ENCODE measurements at regions not wholly inside any gene's neighbourhood (a gene's known extent, or its start where the extent isn't known, plus 50 kb on each side); places are given as distances from the start of the nearest gene placed in this dataset.
"Not testable (repeated sequence)": the region's sequence is repeated elsewhere in the genome, so short reads cannot be mapped to it uniquely, and the experiment has no call there.

DNA sequence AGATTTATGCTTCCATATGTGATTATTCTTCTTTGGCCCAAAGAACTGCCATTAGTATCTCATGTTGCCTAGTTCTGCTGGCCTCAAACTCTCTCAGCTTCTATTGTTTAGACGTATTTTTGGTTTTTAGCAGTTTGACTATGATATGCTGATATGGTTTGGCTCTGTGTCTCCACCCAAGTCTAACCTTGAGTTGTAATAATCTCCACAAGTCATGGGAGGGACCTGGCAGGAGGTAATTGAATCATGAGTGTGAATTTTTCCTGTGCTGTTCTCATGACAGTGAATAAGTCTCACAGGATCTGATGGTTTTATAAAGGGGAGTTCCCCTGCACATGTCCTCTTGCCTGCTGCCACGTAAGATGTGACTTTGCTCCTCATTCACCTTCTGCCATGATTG is 96.7 kb upstream of the ARG1 start:
- Histone ChIP-seq H3K4me2 (ENCODE audit: control insufficient read depth, extremely low read depth, insufficient read depth, low read depth, low read length) (no peak overlapping the region), H3K36me3 (ENCODE audit: control insufficient read depth in 2 of 2, extremely low read depth in 1 of 2, insufficient read depth in 2 of 2, low read length in 2 of 2) (no peaks in the 10 kb centered on the region), H3K9ac (ENCODE audit: control insufficient read depth, extremely low read depth, insufficient read depth, low read length) (no peak overlapping the region), H3K27ac (ENCODE audit: control insufficient read depth, insufficient read depth, low read length) (no peak overlapping the region), H3K4me3 (ENCODE audit: control insufficient read depth in 2 of 3, extremely low read depth in 1 of 3, insufficient read depth in 2 of 3, low read depth in 1 of 3, low read length in 3 of 3) (no peak overlapping the region), H4K20me1 (ENCODE audit: control insufficient read depth, extremely low read depth, insufficient read depth, low read length) (no peaks in the 10 kb centered on the region), H3K27me3 (ENCODE audit: control insufficient read depth, extremely low read depth, insufficient read depth, low read length) (no peaks in the 10 kb centered on the region), H3K9me1 (ENCODE audit: control insufficient read depth, extremely low read depth, insufficient read depth, low read length) (no peaks in the 10 kb centered on the region), H3K79me2 (ENCODE audit: control insufficient read depth, insufficient read depth, low read length) (no peaks in the 10 kb centered on the region), H3K4me1 (ENCODE audit: control insufficient read depth, extremely low read depth, insufficient read depth, low read length) (no peaks in the 10 kb centered on the region), H3K9me3 (ENCODE audit: control insufficient read depth, low read depth, low read length) (no peaks in the 10 kb centered on the region), H2AFZ (ENCODE audit: control insufficient read depth, low read length) (no peak overlapping the region)
- TF ChIP-seq, protein P1, sequence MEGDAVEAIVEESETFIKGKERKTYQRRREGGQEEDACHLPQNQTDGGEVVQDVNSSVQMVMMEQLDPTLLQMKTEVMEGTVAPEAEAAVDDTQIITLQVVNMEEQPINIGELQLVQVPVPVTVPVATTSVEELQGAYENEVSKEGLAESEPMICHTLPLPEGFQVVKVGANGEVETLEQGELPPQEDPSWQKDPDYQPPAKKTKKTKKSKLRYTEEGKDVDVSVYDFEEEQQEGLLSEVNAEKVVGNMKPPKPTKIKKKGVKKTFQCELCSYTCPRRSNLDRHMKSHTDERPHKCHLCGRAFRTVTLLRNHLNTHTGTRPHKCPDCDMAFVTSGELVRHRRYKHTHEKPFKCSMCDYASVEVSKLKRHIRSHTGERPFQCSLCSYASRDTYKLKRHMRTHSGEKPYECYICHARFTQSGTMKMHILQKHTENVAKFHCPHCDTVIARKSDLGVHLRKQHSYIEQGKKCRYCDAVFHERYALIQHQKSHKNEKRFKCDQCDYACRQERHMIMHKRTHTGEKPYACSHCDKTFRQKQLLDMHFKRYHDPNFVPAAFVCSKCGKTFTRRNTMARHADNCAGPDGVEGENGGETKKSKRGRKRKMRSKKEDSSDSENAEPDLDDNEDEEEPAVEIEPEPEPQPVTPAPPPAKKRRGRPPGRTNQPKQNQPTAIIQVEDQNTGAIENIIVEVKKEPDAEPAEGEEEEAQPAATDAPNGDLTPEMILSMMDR (optimal IDR thresholded peaks at IDR 0.05 in 1 of 3, IDR thresholded peaks at IDR 0.05 in 1 of 3, conservative IDR thresholded peaks at IDR 0.05 in 1 of 3; ENCODE audit: extremely low read depth in 1 of 3, insufficient read depth in 2 of 3, low read length in 3 of 3) = no peak
- TF ChIP-seq EZH2 (IDR thresholded peaks at IDR 0.05; ENCODE audit: low read length) = no peak
- FAIRE-seq (no peak), DNase-seq (ENCODE audit: low read depth, low spot score) (no peak)
- dilution Hi-C loops (cut with MboI; ENCODE audit: extremely low pct_ligation_motif_present, low sequenced_read_pairs) = no loop called here

DNA sequence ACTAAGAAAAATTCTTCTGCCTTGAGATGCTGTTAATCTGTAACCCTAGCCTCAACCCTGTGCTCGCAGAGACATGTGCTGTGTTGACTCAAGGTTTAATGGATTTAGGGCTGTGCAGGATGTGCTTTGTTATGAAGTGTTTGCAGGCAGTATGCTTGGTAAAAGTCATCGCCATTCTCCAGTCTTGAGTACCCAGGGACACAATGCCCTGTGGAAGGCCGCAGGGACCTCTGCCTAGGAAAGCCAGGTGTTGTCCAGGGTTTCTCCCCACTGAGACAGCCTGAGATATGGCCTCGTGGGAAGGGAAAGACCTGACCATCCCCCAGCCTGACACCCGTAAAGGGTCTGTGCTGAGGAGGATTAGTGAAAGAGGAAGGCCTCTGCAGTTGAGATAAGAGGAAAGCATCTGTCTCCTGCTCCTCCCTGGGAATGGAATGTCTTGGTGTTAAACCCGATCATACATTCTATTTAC is 94.2 kb upstream of the ARG1 start:
- H3K79me2 ChIP-seq (ENCODE audit: control insufficient read depth, insufficient read depth, low read length); H3K36me3 ChIP-seq (ENCODE audit: control insufficient read depth in 2 of 2, extremely low read depth in 1 of 2, insufficient read depth in 2 of 2, low read length in 2 of 2); H3K9ac ChIP-seq (ENCODE audit: control insufficient read depth, extremely low read depth, insufficient read depth, low read length); H3K9me3 ChIP-seq (ENCODE audit: control insufficient read depth, low read depth, low read length); H4K20me1 ChIP-seq (ENCODE audit: control insufficient read depth, extremely low read depth, insufficient read depth, low read length); H3K27ac ChIP-seq (ENCODE audit: control insufficient read depth, insufficient read depth, low read length); H3K4me3 ChIP-seq (ENCODE audit: control insufficient read depth in 2 of 3, extremely low read depth in 1 of 3, insufficient read depth in 2 of 3, low read depth in 1 of 3, low read length in 3 of 3); H2AFZ ChIP-seq (ENCODE audit: control insufficient read depth, low read length); DNase-seq (ENCODE audit: low read depth, low spot score); H3K27me3 ChIP-seq (ENCODE audit: control insufficient read depth, extremely low read depth, insufficient read depth, low read length); H3K4me1 ChIP-seq (ENCODE audit: control insufficient read depth, extremely low read depth, insufficient read depth, low read length); dilution Hi-C loops (cut with MboI; ENCODE audit: extremely low pct_ligation_motif_present, low sequenced_read_pairs); H3K4me2 ChIP-seq (ENCODE audit: control insufficient read depth, extremely low read depth, insufficient read depth, low read depth, low read length); FAIRE-seq; H3K9me1 ChIP-seq (ENCODE audit: control insufficient read depth, extremely low read depth, insufficient read depth, low read length): not testable (repeated sequence)

DNA sequence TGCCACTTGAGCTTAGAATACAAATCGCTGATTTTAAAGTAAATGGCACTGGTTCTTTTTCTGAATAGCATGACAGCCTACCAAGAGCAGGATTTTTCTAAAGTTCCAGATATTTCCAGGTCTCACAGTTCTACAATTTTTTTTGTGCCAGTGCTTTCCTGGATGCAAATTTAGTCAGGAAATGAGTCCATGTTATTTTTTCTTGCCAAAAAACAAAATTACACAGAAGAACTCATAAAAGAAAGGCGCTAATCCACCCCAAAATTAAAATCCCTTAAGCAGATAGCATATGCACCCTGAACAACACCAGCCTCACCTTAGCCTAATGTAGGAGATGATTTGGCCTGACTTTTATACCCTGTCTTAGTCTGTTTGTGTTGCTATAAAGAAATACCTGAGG is 86.4 kb upstream of the ARG1 start:
- dilution Hi-C loops (cut with MboI; ENCODE audit: extremely low pct_ligation_motif_present, low sequenced_read_pairs) = no loop called here
- no peak overlapping the region for H3K27ac ChIP-seq (ENCODE audit: control insufficient read depth, insufficient read depth, low read length)
- no peak for DNase-seq (ENCODE audit: low read depth, low spot score)
- TF ChIP-seq, protein P1 (optimal IDR thresholded peaks at IDR 0.05 in 1 of 3, IDR thresholded peaks at IDR 0.05 in 1 of 3, conservative IDR thresholded peaks at IDR 0.05 in 1 of 3; ENCODE audit: extremely low read depth in 1 of 3, insufficient read depth in 2 of 3, low read length in 3 of 3) = no peak
- TF ChIP-seq EZH2 (IDR thresholded peaks at IDR 0.05; ENCODE audit: low read length) = no peak
- no peak overlapping the region for H3K4me3 ChIP-seq (ENCODE audit: control insufficient read depth in 2 of 3, extremely low read depth in 1 of 3, insufficient read depth in 2 of 3, low read depth in 1 of 3, low read length in 3 of 3)
- H3K4me1 ChIP-seq (ENCODE audit: control insufficient read depth, extremely low read depth, insufficient read depth, low read length) = no peaks in the 10 kb centered on the region
- H2AFZ ChIP-seq (ENCODE audit: control insufficient read depth, low read length) = no peak overlapping the region
- no peaks in the 10 kb centered on the region for H3K9me3 ChIP-seq (ENCODE audit: control insufficient read depth, low read depth, low read length)
- no peaks in the 10 kb centered on the region for H4K20me1 ChIP-seq (ENCODE audit: control insufficient read depth, extremely low read depth, insufficient read depth, low read length)
- no peaks in the 10 kb centered on the region for H3K9me1 ChIP-seq (ENCODE audit: control insufficient read depth, extremely low read depth, insufficient read depth, low read length)
- no peaks in the 10 kb centered on the region for H3K36me3 ChIP-seq (ENCODE audit: control insufficient read depth in 2 of 2, extremely low read depth in 1 of 2, insufficient read depth in 2 of 2, low read length in 2 of 2)
- H3K4me2 ChIP-seq (ENCODE audit: control insufficient read depth, extremely low read depth, insufficient read depth, low read depth, low read length) = no peak overlapping the region
- no peaks in the 10 kb centered on the region for H3K79me2 ChIP-seq (ENCODE audit: control insufficient read depth, insufficient read depth, low read length)
- FAIRE-seq = no peak
- no peaks in the 10 kb centered on the region for H3K27me3 ChIP-seq (ENCODE audit: control insufficient read depth, extremely low read depth, insufficient read depth, low read length)
- no peak overlapping the region for H3K9ac ChIP-seq (ENCODE audit: control insufficient read depth, extremely low read depth, insufficient read depth, low read length)
